ENCODE measurements at regions not wholly inside any gene's neighbourhood (a gene's known extent, or its start where the extent isn't known, plus 50 kb on each side); places are given as distances from the start of the nearest gene placed in this dataset.
A peak's percentile ranks its signal among the peaks of the same experiment; 100 is the strongest.

- ChIA-PET POLR2A (no interaction called here), CTCF (interaction anchor here (0.5 to 1.1 kb wide), 2 partner anchors 9 to 69 kb away, joined by 3 to 4 read pairs; no protein-coding TSS in a partner anchor)
- H3K27me3 Mint-ChIP-seq, result peaks cover 15% of the 10 kb centered on the region
- DNase-seq, result no peak
- no peaks in the 10 kb centered on the region for H3K36me3 Mint-ChIP-seq (ENCODE audit: low read depth)
- H3K4me1 Mint-ChIP-seq, result peaks cover 2% of the 10 kb centered on the region
- peaks cover 2% of the 10 kb centered on the region for H3K9me3 Mint-ChIP-seq
- no peak overlapping the region for H3K4me3 Mint-ChIP-seq
- H3K27ac Mint-ChIP-seq, result no peak overlapping the region
Observed at GRCh38 chr10:3478153-3478552, 305.6 kb upstream of the PITRM1 start.

- Mint-ChIP-seq H3K4me1 (peaks cover 5% of the 10 kb centered on the region), H3K27ac (no peak overlapping the region), H3K9me3 (peaks cover 2% of the 10 kb centered on the region), H3K27me3 (peaks cover 15% of the 10 kb centered on the region), H3K4me3 (no peak overlapping the region), H3K36me3 (ENCODE audit: low read depth) (no peaks in the 10 kb centered on the region)
- POLR2A ChIA-PET, result no interaction called here
- DNase-seq, result no peak
- CTCF ChIA-PET, result no interaction called here
Observed at GRCh38 chr10:3477683-3478082, 305.1 kb upstream of the PITRM1 start.

- H3K27ac Mint-ChIP-seq, result no peak overlapping the region
- H3K4me3 Mint-ChIP-seq, result no peak overlapping the region
- H3K36me3 Mint-ChIP-seq (ENCODE audit: low read depth), result no peaks in the 10 kb centered on the region
- peaks cover 15% of the 10 kb centered on the region for H3K27me3 Mint-ChIP-seq
- no peak for DNase-seq
- ChIA-PET CTCF (interaction anchor here (1.1 kb wide), 1 partner anchor 56 kb away, joined by 3 read pairs; no protein-coding TSS in a partner anchor), POLR2A (no interaction called here)
- peaks cover 14% of the 10 kb centered on the region for H3K4me1 Mint-ChIP-seq
- peaks cover 2% of the 10 kb centered on the region for H3K9me3 Mint-ChIP-seq
Observed at GRCh38 chr10:3476640-3477448, 304.3 kb upstream of the PITRM1 start.

GRCh38 chr10:3476186-3476585, 303.6 kb upstream of the PITRM1 start:
- Mint-ChIP-seq H3K27ac (no peak overlapping the region), H3K36me3 (ENCODE audit: low read depth) (no peaks in the 10 kb centered on the region), H3K27me3 (peaks cover 15% of the 10 kb centered on the region), H3K4me3 (no peak overlapping the region), H3K4me1 (peaks cover 15% of the 10 kb centered on the region), H3K9me3 (peaks cover 2% of the 10 kb centered on the region)
- CTCF ChIA-PET, result interaction anchor here (1.1 kb wide), 1 partner anchor 56 kb away, joined by 3 read pairs; no protein-coding TSS in a partner anchor
- DNase-seq, result no peak
- POLR2A ChIA-PET, result no interaction called here

- peaks cover 15% of the 10 kb centered on the region for H3K4me1 Mint-ChIP-seq
- DNase-seq, result no peak
- H3K27me3 Mint-ChIP-seq, result peaks cover 15% of the 10 kb centered on the region
- H3K36me3 Mint-ChIP-seq (ENCODE audit: low read depth), result no peaks in the 10 kb centered on the region
- H3K9me3 Mint-ChIP-seq, result peaks cover 2% of the 10 kb centered on the region
- ChIA-PET CTCF (no interaction called here), POLR2A (no interaction called here)
- H3K27ac Mint-ChIP-seq, result no peak overlapping the region
- no peak overlapping the region for H3K4me3 Mint-ChIP-seq
Observed at GRCh38 chr10:3475367-3475766, 302.8 kb upstream of the PITRM1 start.

GRCh38 chr10:3474266-3474665, 301.7 kb upstream of the PITRM1 start:
- ChIA-PET CTCF (interaction anchor here (0.6 kb wide), 1 partner anchor 428 kb away, joined by 5 read pairs; no protein-coding TSS in a partner anchor), POLR2A (no interaction called here)
- peaks cover 2% of the 10 kb centered on the region for H3K9me3 Mint-ChIP-seq
- H3K36me3 Mint-ChIP-seq (ENCODE audit: low read depth), result no peaks in the 10 kb centered on the region
- H3K27me3 Mint-ChIP-seq, result peaks cover 15% of the 10 kb centered on the region
- H3K27ac Mint-ChIP-seq, result no peak overlapping the region
- peaks cover 21% of the 10 kb centered on the region for H3K4me1 Mint-ChIP-seq
- H3K4me3 Mint-ChIP-seq, result no peak overlapping the region
- no peak for DNase-seq

GRCh38 chr10:3473271-3473670, 300.7 kb upstream of the PITRM1 start:
- Mint-ChIP-seq H3K27ac (no peak overlapping the region), H3K9me3 (no peaks in the 10 kb centered on the region), H3K4me3 (no peak overlapping the region), H3K4me1 (peaks cover 31% of the 10 kb centered on the region), H3K36me3 (ENCODE audit: low read depth) (no peaks in the 10 kb centered on the region), H3K27me3 (peaks cover 15% of the 10 kb centered on the region)
- ChIA-PET CTCF (no interaction called here), POLR2A (no interaction called here)
- DNase-seq, result no peak

- H3K4me1 Mint-ChIP-seq, result peaks cover 39% of the 10 kb centered on the region
- H3K9me3 Mint-ChIP-seq, result no peaks in the 10 kb centered on the region
- POLR2A ChIA-PET, result no interaction called here
Observed at GRCh38 chr10:3472287-3473051, 299.9 kb upstream of the PITRM1 start.

GRCh38 chr10:3471927-3472286, 299.3 kb upstream of the PITRM1 start:
- Mint-ChIP-seq H3K9me3 (no peaks in the 10 kb centered on the region), H3K36me3 (ENCODE audit: low read depth) (no peaks in the 10 kb centered on the region), H3K27ac (peak overlapping the region; percentile 85), H3K27me3 (peaks cover 13% of the 10 kb centered on the region), H3K4me3 (peak overlapping the region; percentile 65), H3K4me1 (peaks cover 44% of the 10 kb centered on the region)
- POLR2A ChIA-PET, result no interaction called here
- CTCF ChIA-PET, result no interaction called here
- no peak for DNase-seq

More at GRCh38 chr10:3472287-3473051, 299.9 kb upstream of the PITRM1 start:
- Mint-ChIP-seq H3K27me3 (peaks cover 15% of the 10 kb centered on the region), H3K36me3 (ENCODE audit: low read depth) (no peaks in the 10 kb centered on the region), H3K27ac (peak overlapping the region; percentile 85), H3K4me3 (peak overlapping the region; percentile 65)
- CTCF ChIA-PET, result no interaction called here
- no peak for DNase-seq

- POLR2A ChIA-PET, result no interaction called here
- no peaks in the 10 kb centered on the region for H3K36me3 Mint-ChIP-seq (ENCODE audit: low read depth)
- H3K4me1 Mint-ChIP-seq, result peaks cover 46% of the 10 kb centered on the region
- DNase-seq, result no peak
- CTCF ChIA-PET, result no interaction called here
- peaks cover 11% of the 10 kb centered on the region for H3K27me3 Mint-ChIP-seq
- H3K4me3 Mint-ChIP-seq, result no peak overlapping the region
- no peaks in the 10 kb centered on the region for H3K9me3 Mint-ChIP-seq
- H3K27ac Mint-ChIP-seq, result no peak overlapping the region
Observed at GRCh38 chr10:3471472-3471871, 298.9 kb upstream of the PITRM1 start.

GRCh38 chr10:3470191-3470590, 297.6 kb upstream of the PITRM1 start:
- no peak for DNase-seq
- POLR2A ChIA-PET, result no interaction called here

GRCh38 chr10:3469639-3470020, 297.0 kb upstream of the PITRM1 start:
- DNase-seq, result no peak
- ChIA-PET CTCF (no interaction called here), POLR2A (no interaction called here)
- Mint-ChIP-seq H3K4me3 (no peak overlapping the region), H3K4me1 (peaks cover 57% of the 10 kb centered on the region), H3K36me3 (ENCODE audit: low read depth) (no peaks in the 10 kb centered on the region), H3K27me3 (peaks cover 1% of the 10 kb centered on the region), H3K9me3 (no peaks in the 10 kb centered on the region), H3K27ac (no peak overlapping the region)

More at GRCh38 chr10:3470191-3470590, 297.6 kb upstream of the PITRM1 start:
- peaks cover 54% of the 10 kb centered on the region for H3K4me1 Mint-ChIP-seq
- no peaks in the 10 kb centered on the region for H3K9me3 Mint-ChIP-seq
- CTCF ChIA-PET, result no interaction called here
- no peaks in the 10 kb centered on the region for H3K36me3 Mint-ChIP-seq (ENCODE audit: low read depth)
- H3K27me3 Mint-ChIP-seq, result peaks cover 1% of the 10 kb centered on the region
- no peak overlapping the region for H3K27ac Mint-ChIP-seq
- H3K4me3 Mint-ChIP-seq, result no peak overlapping the region

GRCh38 chr10:3468919-3469638, 296.5 kb upstream of the PITRM1 start:
- Mint-ChIP-seq H3K4me1 (peaks cover 57% of the 10 kb centered on the region), H3K36me3 (ENCODE audit: low read depth) (no peaks in the 10 kb centered on the region), H3K9me3 (no peaks in the 10 kb centered on the region), H3K4me3 (peak overlapping the region; percentile 28), H3K27ac (peak overlapping the region; percentile 77), H3K27me3 (peaks cover 1% of the 10 kb centered on the region)
- no peak for DNase-seq
- ChIA-PET CTCF (interaction anchor here (0.6 kb wide), 3 partner anchors 15 to 98 kb away, joined by 3 read pairs; no protein-coding TSS in a partner anchor), POLR2A (no interaction called here)
